GM10248 (cell line): ENCODE measurements at regions not wholly inside any gene's neighbourhood (a gene's known extent, or its start where the extent isn't known, plus 50 kb on each side); places are given as distances from the start of the nearest gene placed in this dataset.
"Not testable (repeated sequence)": the region's sequence is repeated elsewhere in the genome, so short reads cannot be mapped to it uniquely, and the experiment has no call there.

Source experiments
- CTCF ChIA-PET: fragments of 300-600 bp; sonication (Branson Sonifier 250); formaldehyde crosslinking; extraction: SDS; loops from one replicate; lab custom pipeline; 2021; ENCODE audit warnings: antibody characterized with exemption; lab: Yijun Ruan, JAX
- POLR2A ChIA-PET: fragments of 350-650 bp; sonication (Branson Sonifier 250); formaldehyde crosslinking; extraction: SDS; loops from one replicate; lab custom pipeline; 2020; ENCODE audit warnings: antibody characterized with exemption; lab: Yijun Ruan, JAX
- DNase-seq: peaks from one replicate; pipeline ENCODE4 v3.0.0; 2012; ENCODE audit errors: extremely low spot score
- CTCF ChIP-seq: IDR thresholded peaks from 2 replicates; pipeline ENCODE4 v1.5.1; 2012; ENCODE audit warnings: mild to moderate bottlenecking, low read depth; ENCODE audit errors: extremely low read depth, missing control alignments, control extremely low read depth

GRCh38 chr4:57182132-57182874 lies 72.1 kb upstream of the IGFBP7 start:
- no peak for TF ChIP-seq CTCF
- ChIA-PET CTCF (interaction anchor here (1.3 to 6.7 kb wide), 2 partner anchors 16 to 19 kb away, joined by 3 to 45 read pairs; no protein-coding TSS in a partner anchor), POLR2A (no interaction called here)
- no peak for DNase-seq

- DNase-seq, CTCF ChIA-PET, POLR2A ChIA-PET: not testable (repeated sequence)
Measured at GRCh38 chr4:57173136-57173535, 63.0 kb upstream of the IGFBP7 start.

GRCh38 chr4:57172065-57172464 lies 61.9 kb upstream of the IGFBP7 start:
- CTCF ChIA-PET: interaction anchor here (0.9 to 2.3 kb wide), 3 partner anchors 9 to 14 kb away, joined by 3 to 19 read pairs (median 3); no protein-coding TSS in a partner anchor
- no peak for TF ChIP-seq CTCF
- POLR2A ChIA-PET: no interaction called here
- no peak for DNase-seq

GRCh38 chr4:57168982-57169381 lies 58.8 kb upstream of the IGFBP7 start:
- ChIA-PET CTCF (interaction anchor here (0.8 to 8.3 kb wide), 3 partner anchors 8 to 37 kb away, joined by 3 to 80 read pairs (median 4); no protein-coding TSS in a partner anchor), POLR2A (no interaction called here)
- DNase-seq: no peak
- no peak for TF ChIP-seq CTCF

GRCh38 chr4:57163530-57164459 lies 53.6 kb upstream of the IGFBP7 start:
- peak; percentile 82 for DNase-seq
- ChIA-PET POLR2A (no interaction called here), CTCF (interaction anchor here (0.7 to 8.3 kb wide), 55 partner anchors 8 to 477 kb away, joined by 3 to 80 read pairs (median 4); partner anchors contain the start of genes IGFBP7 and POLR2B)
- peak; percentile 98 for TF ChIP-seq CTCF

GRCh38 chr4:57162499-57163019 lies 52.4 kb upstream of the IGFBP7 start:
- ChIA-PET POLR2A (no interaction called here), CTCF (interaction anchor here (0.7 to 8.3 kb wide), 35 partner anchors 9 to 263 kb away, joined by 3 to 80 read pairs (median 5); partner anchors contain the start of gene IGFBP7)
- no peak for TF ChIP-seq CTCF

More at GRCh38 chr4:57162499-57163019, 52.4 kb upstream of the IGFBP7 start:
- no peak for DNase-seq
